NCI-H345 treated with DMSO at 0.1 percent for 48 hours (cell line): ENCODE measurements at regions not wholly inside any gene's neighbourhood (a gene's known extent, or its start where the extent isn't known, plus 50 kb on each side); places are given as distances from the start of the nearest gene placed in this dataset.

ENCODE experiments used
- DNase-seq: peaks from one replicate; lab custom pipeline; 2025; ENCODE audit not compliant: unreplicated experiment; lab: John Stamatoyannopoulos, UW

GRCh38 chr11:91187314-91187713 is 964.5 kb upstream of the CHORDC1 start:
- no peak for DNase-seq

GRCh38 chr11:91178366-91178765 is 955.5 kb upstream of the CHORDC1 start:
- no peak for DNase-seq

GRCh38 chr11:91174734-91175133 is 951.9 kb upstream of the CHORDC1 start:
- DNase-seq = no peak

GRCh38 chr11:91174193-91174592 is 951.3 kb upstream of the CHORDC1 start:
- DNase-seq = no peak

GRCh38 chr11:91173701-91174100 is 950.9 kb upstream of the CHORDC1 start:
- DNase-seq = no peak

GRCh38 chr11:91170711-91171110 is 947.9 kb upstream of the CHORDC1 start:
- no peak for DNase-seq

GRCh38 chr11:91164452-91164822 is 941.6 kb upstream of the CHORDC1 start:
- DNase-seq = no peak

- DNase-seq = no peak
These were observed 941.0 kb upstream of the CHORDC1 start for GRCh38 chr11:91163619-91164451.

- no peak for DNase-seq
These were observed 937.8 kb upstream of the CHORDC1 start for GRCh38 chr11:91160661-91161060.

- no peak for DNase-seq
These were observed 936.2 kb upstream of the CHORDC1 start for GRCh38 chr11:91158891-91159537.

GRCh38 chr11:91158297-91158696 is 935.4 kb upstream of the CHORDC1 start:
- no peak for DNase-seq

- no peak for DNase-seq
These were observed 933.2 kb upstream of the CHORDC1 start for GRCh38 chr11:91156041-91156440.

GRCh38 chr11:91147885-91148284 is 925.0 kb upstream of the CHORDC1 start:
- DNase-seq = no peak

GRCh38 chr11:91141655-91142054 is 918.8 kb upstream of the CHORDC1 start:
- no peak for DNase-seq

- no peak for DNase-seq
These were observed 913.8 kb upstream of the CHORDC1 start for GRCh38 chr11:91136631-91137030.

- DNase-seq = no peak
These were observed 910.5 kb upstream of the CHORDC1 start for GRCh38 chr11:91133361-91133760.

GRCh38 chr11:91129596-91129995 is 906.7 kb upstream of the CHORDC1 start:
- DNase-seq = no peak

GRCh38 chr11:91124363-91124762 is 901.5 kb upstream of the CHORDC1 start:
- DNase-seq = no peak

GRCh38 chr11:91115116-91115515 is 892.3 kb upstream of the CHORDC1 start:
- DNase-seq = no peak

- no peak for DNase-seq
These were observed 881.4 kb upstream of the CHORDC1 start for GRCh38 chr11:91104237-91104636.

- DNase-seq = no peak
These were observed 877.6 kb upstream of the CHORDC1 start for GRCh38 chr11:91100427-91100826.

- no peak for DNase-seq
These were observed 874.2 kb upstream of the CHORDC1 start for GRCh38 chr11:91097083-91097482.

- DNase-seq = no peak
These were observed 870.3 kb upstream of the CHORDC1 start for GRCh38 chr11:91093141-91093540.
